Tibial nerve (tissue), 4 donors: ENCODE measurements at regions not wholly inside any gene's neighbourhood (a gene's known extent, or its start where the extent isn't known, plus 50 kb on each side); places are given as distances from the start of the nearest gene placed in this dataset.

Experiments used
- CTCF ChIP-seq, 5 experiments: fragments of 200-600 bp in 3 of 5; fragments of 450-650 bp in 2 of 5; sonication (generic) in 3 of 5; IDR thresholded peaks; one replicate each; pipeline ENCODE4 v1.5.1; 2016 to 2019; ENCODE audit warnings: antibody characterized with exemption in 5 of 5, mild to moderate bottlenecking in 3 of 5, moderate library complexity in 2 of 5
- EP300 ChIP-seq, 2 donors: sonication (generic); formaldehyde crosslinking; IDR thresholded peaks; one replicate each; pipeline ENCODE4 v1.6.1; 2017; ENCODE audit warnings: antibody characterized with exemption in 2 of 2, mild to moderate bottlenecking in 1 of 2
- POLR2A ChIP-seq, 2 donors: fragments of 450-650 bp; IDR thresholded peaks; one replicate each; pipeline ENCODE4 v1.6.1; 2017; ENCODE audit warnings: antibody characterized with exemption in 2 of 2, mild to moderate bottlenecking in 2 of 2, moderate library complexity in 2 of 2

GRCh38 chr3:110647586-110647985 lies 424.0 kb upstream of the NECTIN3 start:
- TF ChIP-seq CTCF (IDR thresholded peaks at IDR 0.05) (no peak), POLR2A (IDR thresholded peaks at IDR 0.05) (no peak), EP300 (IDR thresholded peaks at IDR 0.05) (no peak)
